ENCODE measurements at regions not wholly inside any gene's neighbourhood (a gene's known extent, or its start where the extent isn't known, plus 50 kb on each side); places are given as distances from the start of the nearest gene placed in this dataset.

DNA sequence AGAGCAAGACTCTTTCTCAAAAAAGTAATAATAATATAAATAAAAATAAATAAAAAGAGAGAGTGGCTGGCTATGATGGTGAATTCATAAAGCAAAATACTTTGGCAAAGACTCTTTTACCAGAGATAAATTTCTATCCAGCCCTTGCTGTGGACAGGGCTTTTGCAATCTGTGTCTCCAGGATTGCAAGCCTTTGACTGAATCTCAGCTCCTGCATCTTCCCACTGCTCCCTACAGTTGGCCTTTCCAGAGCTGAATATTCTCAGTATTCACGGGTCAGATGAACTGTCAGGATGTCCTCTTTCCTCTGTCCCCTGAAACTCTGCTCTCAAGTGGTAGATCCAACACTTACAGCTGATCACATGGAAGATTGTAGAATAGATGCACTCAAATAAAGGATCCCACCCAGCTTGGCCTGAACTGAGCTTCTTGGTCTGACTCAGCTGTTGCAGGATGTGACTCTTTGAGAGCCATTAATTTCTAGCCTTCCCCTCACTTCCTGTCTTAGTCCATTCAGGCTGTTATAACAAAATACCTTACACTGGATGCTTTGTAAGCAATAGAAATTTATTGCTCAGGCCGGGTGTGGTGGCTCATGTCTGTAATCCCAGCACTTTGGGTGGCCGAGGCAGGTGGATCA, 123.4 kb upstream of the GUCY1A1 start:
- no TSS peak for BruUV-seq (replicated peaks)
- no peaks in the 10 kb centered on the region for H3K27me3 ChIP-seq (replicated peaks; ENCODE audit: insufficient read depth, low read depth, low read length, poor library complexity)
- no peaks in the 10 kb centered on the region for H3K9me3 ChIP-seq (ENCODE audit: low read depth, low read length, poor library complexity, severe bottlenecking)
- no peak overlapping the region for H3K4me3 ChIP-seq (ENCODE audit: low read depth, low read length, poor library complexity, severe bottlenecking)
- no peaks in the 10 kb centered on the region for H3K36me3 ChIP-seq (ENCODE audit: insufficient read depth, low read length, poor library complexity, severe bottlenecking)
- TF ChIP-seq, protein P1, sequence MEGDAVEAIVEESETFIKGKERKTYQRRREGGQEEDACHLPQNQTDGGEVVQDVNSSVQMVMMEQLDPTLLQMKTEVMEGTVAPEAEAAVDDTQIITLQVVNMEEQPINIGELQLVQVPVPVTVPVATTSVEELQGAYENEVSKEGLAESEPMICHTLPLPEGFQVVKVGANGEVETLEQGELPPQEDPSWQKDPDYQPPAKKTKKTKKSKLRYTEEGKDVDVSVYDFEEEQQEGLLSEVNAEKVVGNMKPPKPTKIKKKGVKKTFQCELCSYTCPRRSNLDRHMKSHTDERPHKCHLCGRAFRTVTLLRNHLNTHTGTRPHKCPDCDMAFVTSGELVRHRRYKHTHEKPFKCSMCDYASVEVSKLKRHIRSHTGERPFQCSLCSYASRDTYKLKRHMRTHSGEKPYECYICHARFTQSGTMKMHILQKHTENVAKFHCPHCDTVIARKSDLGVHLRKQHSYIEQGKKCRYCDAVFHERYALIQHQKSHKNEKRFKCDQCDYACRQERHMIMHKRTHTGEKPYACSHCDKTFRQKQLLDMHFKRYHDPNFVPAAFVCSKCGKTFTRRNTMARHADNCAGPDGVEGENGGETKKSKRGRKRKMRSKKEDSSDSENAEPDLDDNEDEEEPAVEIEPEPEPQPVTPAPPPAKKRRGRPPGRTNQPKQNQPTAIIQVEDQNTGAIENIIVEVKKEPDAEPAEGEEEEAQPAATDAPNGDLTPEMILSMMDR (conservative IDR thresholded peaks at IDR 0.05; ENCODE audit: low read depth, low read length) = no peak
- TF ChIP-seq EZH2 (IDR thresholded peaks at IDR 0.05; ENCODE audit: borderline replicate concordance, low read depth, low read length, poor library complexity, severe bottlenecking) = no peak
- intact Hi-C loops (cut with micrococcal nuclease; ENCODE audit: unreplicated experiment) = no loop called here
- DNase-seq (ENCODE audit: low spot score) = peak; percentile 22
- no peaks in the 10 kb centered on the region for H3K4me1 ChIP-seq (ENCODE audit: insufficient read depth, low read length, poor library complexity, severe bottlenecking)
- POLR2A ChIA-PET (ENCODE audit: low non-redundant PET) = no interaction called here
- H3K27ac ChIP-seq (ENCODE audit: low read depth, low read length, poor library complexity, severe bottlenecking) = no peak overlapping the region
- CTCF ChIA-PET = no interaction called here

DNA sequence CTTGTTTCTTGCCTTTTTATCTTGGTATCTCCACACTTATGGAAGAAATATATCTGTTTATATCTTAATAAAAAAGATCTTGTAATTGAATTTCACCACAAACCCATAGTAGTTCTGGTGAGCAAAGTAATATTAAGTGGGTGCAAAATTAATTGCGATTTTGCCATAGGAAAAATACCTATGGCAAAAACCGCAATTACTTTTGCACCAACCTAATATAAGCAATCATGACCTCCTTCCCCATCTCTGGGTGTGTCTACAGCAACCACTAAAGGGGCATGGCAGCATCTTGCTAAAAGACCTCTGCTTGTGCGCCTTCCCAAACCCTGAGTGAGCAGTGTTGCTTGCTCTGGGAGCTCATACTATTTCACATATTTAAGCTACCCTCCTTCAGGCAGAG, 124.2 kb upstream of the GUCY1A1 start:
- Histone ChIP-seq H3K9me3 (ENCODE audit: low read depth, low read length, poor library complexity, severe bottlenecking) (no peaks in the 10 kb centered on the region), H3K27ac (ENCODE audit: low read depth, low read length, poor library complexity, severe bottlenecking) (no peak overlapping the region), H3K4me1 (ENCODE audit: insufficient read depth, low read length, poor library complexity, severe bottlenecking) (no peaks in the 10 kb centered on the region), H3K27me3 (replicated peaks; ENCODE audit: insufficient read depth, low read depth, low read length, poor library complexity) (no peaks in the 10 kb centered on the region), H3K4me3 (ENCODE audit: low read depth, low read length, poor library complexity, severe bottlenecking) (no peak overlapping the region), H3K36me3 (ENCODE audit: insufficient read depth, low read length, poor library complexity, severe bottlenecking) (no peaks in the 10 kb centered on the region)
- no peak for DNase-seq (ENCODE audit: low spot score)
- BruUV-seq (replicated peaks) = no TSS peak
- ChIA-PET POLR2A (ENCODE audit: low non-redundant PET) (no interaction called here), CTCF (no interaction called here)
- TF ChIP-seq EZH2 (IDR thresholded peaks at IDR 0.05; ENCODE audit: borderline replicate concordance, low read depth, low read length, poor library complexity, severe bottlenecking) = no peak
- TF ChIP-seq, protein P1 (conservative IDR thresholded peaks at IDR 0.05; ENCODE audit: low read depth, low read length) = no peak
- intact Hi-C loops (cut with micrococcal nuclease; ENCODE audit: unreplicated experiment) = no loop called here

DNA sequence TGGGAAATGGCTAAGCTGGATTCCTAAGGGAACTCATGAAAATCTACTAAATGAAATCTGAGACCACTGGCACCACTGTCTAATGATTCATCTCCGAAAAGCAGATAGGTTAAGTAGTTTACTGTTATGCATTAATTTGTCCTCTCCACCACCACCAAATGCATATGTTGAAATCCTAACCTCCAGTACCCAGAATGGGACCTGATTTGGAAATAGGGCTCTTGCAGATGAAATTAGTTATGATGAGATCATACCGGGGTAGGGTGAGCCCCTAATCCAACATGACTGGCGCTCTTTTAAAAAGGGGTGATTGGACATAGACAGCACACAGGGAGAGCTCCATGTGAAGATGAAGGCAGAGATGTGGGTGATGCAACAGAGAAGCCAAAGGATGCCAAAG, 124.9 kb upstream of the GUCY1A1 start:
- no peaks in the 10 kb centered on the region for H3K4me1 ChIP-seq (ENCODE audit: insufficient read depth, low read length, poor library complexity, severe bottlenecking)
- DNase-seq (ENCODE audit: low spot score) = peak; percentile 10
- H3K27me3 ChIP-seq (replicated peaks; ENCODE audit: insufficient read depth, low read depth, low read length, poor library complexity) = no peaks in the 10 kb centered on the region
- TF ChIP-seq, protein P1 (conservative IDR thresholded peaks at IDR 0.05; ENCODE audit: low read depth, low read length) = no peak
- TF ChIP-seq EZH2 (IDR thresholded peaks at IDR 0.05; ENCODE audit: borderline replicate concordance, low read depth, low read length, poor library complexity, severe bottlenecking) = no peak
- no peaks in the 10 kb centered on the region for H3K9me3 ChIP-seq (ENCODE audit: low read depth, low read length, poor library complexity, severe bottlenecking)
- intact Hi-C loops (cut with micrococcal nuclease; ENCODE audit: unreplicated experiment) = no loop called here
- H3K4me3 ChIP-seq (ENCODE audit: low read depth, low read length, poor library complexity, severe bottlenecking) = no peak overlapping the region
- POLR2A ChIA-PET (ENCODE audit: low non-redundant PET) = no interaction called here
- no peak overlapping the region for H3K27ac ChIP-seq (ENCODE audit: low read depth, low read length, poor library complexity, severe bottlenecking)
- CTCF ChIA-PET = no interaction called here
- H3K36me3 ChIP-seq (ENCODE audit: insufficient read depth, low read length, poor library complexity, severe bottlenecking) = no peaks in the 10 kb centered on the region
- BruUV-seq (replicated peaks) = no TSS peak
